MV-4-11 (cell line): ENCODE measurements at regions not wholly inside any gene's neighbourhood (a gene's known extent, or its start where the extent isn't known, plus 50 kb on each side); places are given as distances from the start of the nearest gene placed in this dataset.
A peak's percentile ranks its signal among the peaks of the same experiment; 100 is the strongest.

Source experiments
- DNase-seq: peaks from one replicate; lab custom pipeline; 2025; lab: John Stamatoyannopoulos, UW

- DNase-seq, result no peak
Measured at GRCh38 chr14:76664790-76665189, 96.5 kb upstream of the VASH1 start.

DNA sequence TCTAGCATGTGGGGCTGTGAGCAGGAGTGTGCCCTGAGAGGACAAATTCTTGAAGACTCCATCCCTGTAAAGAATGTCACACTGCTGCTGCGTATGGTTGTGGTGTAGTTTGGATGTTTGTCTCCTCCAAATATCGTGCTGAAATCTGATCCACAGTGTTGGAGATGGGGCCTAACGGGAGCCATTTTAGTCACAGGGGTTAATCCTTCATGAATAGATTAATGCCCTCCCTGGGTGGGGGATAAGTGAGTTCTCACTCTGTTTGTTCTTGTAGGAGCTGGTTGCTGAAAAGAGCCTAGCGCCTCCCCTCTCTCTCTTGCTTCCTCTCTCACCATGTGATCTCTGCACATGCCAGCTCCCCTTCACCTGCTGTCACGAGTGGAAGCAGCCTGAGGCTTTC, 94.5 kb upstream of the VASH1 start:
- no peak for DNase-seq

DNA sequence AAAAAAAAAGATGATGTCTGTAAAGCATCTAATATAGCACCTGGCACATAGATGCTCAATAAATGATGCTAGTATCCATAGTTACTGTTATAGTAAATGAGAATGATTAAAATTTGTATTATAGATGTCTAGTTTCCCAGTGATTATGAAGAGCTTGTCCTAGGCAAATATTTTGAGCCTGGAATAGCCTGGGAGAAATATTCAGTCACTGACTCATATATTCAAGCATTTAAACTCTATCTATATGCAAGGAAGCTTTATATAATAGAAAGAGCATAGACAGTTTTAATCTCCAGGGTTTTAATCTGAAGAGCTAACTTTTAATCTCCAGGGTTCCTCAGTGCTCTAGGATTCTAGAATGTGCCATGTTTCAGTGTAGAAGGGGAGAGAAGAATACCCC, 91.5 kb upstream of the VASH1 start:
- DNase-seq, result no peak

- no peak for DNase-seq
Measured at GRCh38 chr14:76672123-76672522, 89.1 kb upstream of the VASH1 start.

GRCh38 chr14:76673261-76673660, 88.0 kb upstream of the VASH1 start:
- peak; percentile 4 for DNase-seq

- no peak for DNase-seq
Measured at GRCh38 chr14:76675046-76675445, 86.2 kb upstream of the VASH1 start.

GRCh38 chr14:76676539-76676938, 84.7 kb upstream of the VASH1 start:
- DNase-seq, result no peak

DNA sequence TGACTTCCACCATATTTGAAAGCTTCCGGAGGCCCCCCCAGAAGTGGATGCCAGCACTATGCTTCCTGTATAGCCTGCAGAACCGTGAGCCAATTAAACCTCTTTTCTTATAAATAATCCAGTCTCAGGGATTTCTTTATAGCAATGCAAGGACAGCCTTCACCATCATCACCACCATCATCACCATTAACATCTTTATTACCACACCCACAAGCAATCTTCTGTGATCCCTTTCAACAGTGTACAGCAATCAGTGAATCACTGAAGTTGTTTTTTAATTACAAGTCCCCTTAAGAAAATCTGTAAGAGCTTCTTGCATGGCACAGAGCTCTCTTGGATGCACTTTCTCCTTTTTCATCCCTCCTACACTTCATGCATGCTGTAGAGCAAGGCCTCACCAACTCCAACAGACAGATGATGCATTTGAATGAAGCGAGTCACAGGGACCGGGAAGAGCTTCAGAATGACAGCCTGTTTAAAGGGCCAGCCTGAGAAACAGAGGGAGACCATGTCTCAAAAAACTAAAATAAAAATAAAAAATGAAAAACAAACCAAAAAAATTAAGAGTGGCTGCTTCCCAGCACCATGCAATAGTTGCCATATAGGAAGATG, 83.6 kb upstream of the VASH1 start:
- DNase-seq, result no peak

DNA sequence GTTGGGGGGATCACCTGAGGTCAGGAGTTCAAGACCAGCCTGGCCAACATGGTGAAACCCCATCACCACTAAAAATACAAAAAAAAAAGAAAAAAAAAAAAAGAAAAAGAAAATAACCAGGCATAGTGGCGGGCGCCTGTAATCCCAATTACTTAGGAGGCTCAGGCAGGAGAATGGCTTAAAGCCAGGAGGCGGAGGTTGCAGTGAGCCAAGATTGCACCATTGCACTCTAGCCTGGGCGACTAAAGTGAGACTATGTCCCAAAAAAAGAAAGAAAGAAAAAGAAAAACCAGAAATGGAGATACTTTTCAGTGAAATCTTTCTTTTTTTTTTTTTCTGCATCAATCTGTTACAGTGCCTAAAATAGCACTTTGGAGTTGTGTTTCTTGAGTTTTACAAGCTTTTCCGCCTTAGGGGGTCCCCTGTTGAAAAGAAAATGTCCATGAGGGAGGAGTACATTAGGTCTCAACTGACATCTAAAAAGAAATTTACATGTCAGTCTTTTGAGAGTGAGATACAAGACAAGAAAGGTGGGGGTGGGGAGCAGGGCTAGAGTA, 82.9 kb upstream of the VASH1 start:
- no peak for DNase-seq

GRCh38 chr14:76682367-76682766, 78.9 kb upstream of the VASH1 start:
- no peak for DNase-seq

DNA sequence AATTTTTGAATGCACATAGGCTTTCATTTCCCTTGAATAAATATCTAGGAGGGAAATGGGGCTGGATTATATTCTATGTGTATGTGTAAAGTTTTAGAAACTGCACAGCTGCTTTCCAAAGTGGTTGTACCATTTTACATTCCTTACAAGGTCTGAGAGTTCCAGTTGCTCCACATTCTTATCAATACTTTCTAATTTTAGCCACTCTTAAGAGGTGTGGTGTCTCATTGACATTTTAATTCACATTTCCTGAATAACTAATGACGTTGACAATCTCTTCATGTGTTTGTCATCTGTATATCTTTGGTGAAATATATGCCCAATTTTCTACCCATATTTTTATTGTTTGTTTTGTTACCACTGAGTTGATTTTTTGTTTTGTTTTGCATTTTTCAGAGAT, 74.6 kb upstream of the VASH1 start:
- DNase-seq, result no peak

GRCh38 chr14:76687611-76688382, 73.5 kb upstream of the VASH1 start:
- no peak for DNase-seq

DNA sequence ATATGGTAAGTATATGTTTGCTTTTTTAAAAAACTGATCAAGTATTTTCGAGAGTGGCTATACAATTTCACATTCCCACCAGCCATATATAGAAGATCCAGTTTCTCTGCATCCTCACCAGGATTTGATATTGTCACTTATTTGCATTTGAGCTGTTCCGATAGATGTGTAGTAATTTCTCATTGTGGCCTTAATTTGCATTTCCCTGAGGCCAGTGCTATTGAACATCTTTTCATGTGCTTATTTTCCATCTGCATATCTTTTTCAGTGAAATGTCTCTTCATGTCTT, 72.9 kb upstream of the VASH1 start:
- no peak for DNase-seq

DNA sequence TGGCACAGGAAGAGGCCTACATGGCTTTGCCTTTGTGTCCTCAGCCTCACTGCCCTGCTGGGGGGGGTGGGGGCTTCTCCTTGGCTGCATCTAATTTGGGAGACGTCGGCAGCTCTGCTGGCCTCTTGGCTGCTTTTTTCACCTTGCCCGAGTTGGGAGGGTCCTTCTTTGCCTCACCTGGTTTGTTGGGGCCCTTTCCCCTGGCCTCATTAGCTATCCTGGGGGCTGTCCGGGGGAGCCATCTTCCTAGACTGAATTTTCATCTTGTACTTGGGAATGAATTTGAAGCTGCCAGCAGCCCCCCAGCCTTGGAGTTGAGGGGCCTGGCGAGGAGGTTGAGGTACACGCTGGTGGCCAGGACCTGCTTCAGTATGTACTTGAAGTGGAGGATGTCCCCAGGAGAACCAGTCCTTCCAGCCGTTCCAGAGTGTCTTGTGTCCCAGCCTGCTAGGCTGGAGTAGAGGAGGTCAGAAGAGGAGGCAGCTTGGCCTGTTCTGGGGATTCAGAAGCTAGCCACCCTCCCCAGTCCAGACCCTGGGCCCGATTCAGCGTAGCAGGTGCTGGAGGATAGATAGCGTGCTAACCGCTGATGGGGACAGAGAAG, 70.7 kb upstream of the VASH1 start:
- DNase-seq, result no peak

DNA sequence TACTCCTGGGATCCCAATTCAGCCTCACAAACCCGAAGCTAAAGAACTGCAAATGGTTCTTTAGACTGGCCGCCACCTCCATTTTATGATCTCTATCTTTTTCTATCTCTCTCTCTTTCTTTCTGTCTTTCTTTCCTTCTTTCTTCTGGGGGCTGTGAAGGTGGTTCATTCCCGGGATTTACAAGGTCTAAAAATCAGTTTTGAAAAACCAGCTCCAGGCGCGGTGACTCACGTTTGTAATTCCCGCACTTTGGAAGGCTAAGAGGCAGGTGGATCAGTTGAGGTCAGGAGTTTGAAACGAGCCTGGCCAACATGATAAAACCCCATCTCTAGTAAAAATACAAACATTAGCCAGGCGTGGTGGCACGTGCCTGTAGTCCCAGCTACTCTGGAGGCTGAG, 67.2 kb upstream of the VASH1 start:
- DNase-seq, result no peak

DNA sequence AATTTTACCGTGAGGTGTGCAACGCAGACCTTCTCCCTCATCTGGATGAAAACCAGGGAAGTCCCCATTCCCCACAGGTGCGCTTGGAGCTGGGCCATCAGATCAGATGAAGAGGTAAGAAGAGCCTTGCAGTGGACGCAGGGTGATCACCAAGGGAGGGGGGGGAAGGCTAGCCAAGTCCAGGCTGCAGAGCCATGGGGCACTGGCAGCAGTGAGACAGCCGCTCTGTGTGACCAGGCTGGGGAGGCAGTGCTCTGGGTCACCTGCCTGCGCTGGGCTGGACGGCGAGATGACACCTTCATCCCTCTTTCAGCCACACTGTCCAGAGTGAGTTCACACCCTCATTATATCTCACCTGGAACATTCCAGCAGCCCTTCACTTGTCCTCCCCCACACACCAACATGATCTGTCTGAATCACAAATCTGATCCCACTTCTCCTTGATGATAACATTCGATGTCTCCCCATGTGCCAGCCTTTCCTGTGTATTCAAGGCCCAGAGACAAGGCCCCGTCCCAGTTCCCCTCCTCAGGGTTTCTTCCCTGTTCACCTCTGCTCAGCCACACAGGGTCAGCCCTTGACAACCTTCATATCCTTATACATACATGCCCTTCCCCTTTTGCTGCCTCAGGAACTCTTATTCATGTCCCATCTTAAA, 65.9 kb upstream of the VASH1 start:
- no peak for DNase-seq

- no peak for DNase-seq
Measured at GRCh38 chr14:76696361-76696760, 64.9 kb upstream of the VASH1 start.

DNA sequence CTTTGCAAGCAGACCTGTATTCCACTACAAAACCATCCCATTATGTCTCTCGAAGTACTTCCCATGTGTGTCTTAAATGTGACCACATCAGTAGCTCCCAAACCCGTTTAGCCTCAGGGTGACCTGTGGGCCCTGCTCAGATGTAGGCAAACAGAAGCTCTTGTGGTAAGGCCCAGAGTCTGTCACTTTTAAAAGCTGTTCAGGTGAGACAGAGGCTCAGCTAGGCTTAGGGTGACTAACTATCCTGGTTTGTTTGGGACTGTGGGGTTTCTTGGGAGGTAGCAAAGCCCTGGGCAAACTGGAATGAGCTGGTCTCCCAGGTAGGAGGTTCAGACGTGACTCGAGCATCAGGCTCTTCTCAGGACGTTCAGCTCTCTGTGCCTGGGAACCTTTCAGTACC, 64.5 kb upstream of the VASH1 start:
- no peak for DNase-seq

- no peak for DNase-seq
Measured at GRCh38 chr14:76697246-76697905, 63.9 kb upstream of the VASH1 start.

DNA sequence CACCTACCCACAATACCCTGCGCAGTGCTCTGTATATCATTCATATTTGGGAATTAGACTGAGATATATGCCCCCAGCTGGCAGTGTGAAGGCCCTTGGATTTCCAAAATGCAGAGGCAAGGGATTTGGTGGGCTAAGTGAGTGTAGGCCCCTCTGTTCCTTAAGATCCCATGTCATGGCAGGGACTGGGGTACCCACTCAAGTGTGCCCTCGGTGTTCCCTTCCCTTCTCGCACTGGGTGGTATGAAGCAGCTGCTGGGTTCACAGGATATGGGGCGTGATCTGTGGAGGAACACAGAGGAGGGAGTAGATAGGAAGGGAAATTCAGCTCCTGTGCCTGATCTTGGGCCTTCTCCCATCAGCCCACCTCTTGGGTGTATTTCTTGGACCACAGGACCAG, 63.1 kb upstream of the VASH1 start:
- no peak for DNase-seq

DNA sequence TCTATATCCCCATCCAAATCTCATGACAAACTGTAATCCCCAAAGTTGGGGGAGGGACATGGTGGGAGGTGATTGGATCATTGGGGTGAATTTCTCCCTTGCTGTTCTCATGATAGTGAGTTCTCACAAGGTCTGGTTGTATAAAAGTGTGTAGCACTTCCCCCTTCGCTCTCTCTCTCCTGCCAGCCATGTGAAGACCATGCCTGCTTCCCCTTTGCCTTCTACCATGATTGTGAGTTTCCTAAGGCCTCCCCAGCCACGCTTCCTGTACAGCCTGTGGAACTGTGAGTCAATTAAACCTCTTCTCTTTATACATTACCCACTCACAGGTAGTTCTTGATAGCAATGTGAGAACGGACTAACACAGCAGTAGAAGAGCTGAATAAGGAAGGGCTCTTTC, 62.6 kb upstream of the VASH1 start:
- peak; percentile 69 for DNase-seq

DNA sequence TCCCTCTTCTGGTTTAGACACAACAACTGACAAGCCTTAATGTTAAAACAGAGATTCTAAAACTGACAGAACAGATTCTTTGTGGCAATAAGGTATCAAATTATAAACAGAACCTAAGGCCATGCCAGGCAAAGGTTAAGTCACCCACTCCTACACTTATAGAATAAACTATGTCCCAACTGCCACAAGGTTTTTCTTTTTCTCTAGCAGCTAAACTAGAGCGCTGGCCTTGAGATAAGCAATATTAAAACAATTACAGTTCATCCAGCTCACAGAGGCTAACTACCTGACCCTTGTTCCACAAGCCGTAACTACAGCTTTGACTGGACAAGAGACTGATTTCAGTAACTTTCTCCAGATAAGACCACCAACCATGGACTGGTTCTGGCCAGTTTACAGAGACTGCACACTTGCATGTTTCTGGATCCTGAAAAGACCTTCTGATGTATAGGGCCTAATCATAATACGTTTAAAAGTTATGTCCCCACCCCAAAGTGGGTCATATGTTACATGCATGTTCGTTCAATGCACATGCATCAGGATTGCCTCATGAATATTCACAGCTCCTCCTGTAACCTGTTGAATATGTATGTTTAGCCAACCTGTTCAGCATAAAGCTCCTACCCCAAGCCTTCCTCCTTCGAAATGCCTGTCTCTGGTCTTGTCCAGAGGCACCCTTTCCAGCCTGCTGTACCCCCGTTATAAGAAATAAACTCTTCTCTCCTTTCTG, 61.9 kb upstream of the VASH1 start:
- no peak for DNase-seq
